ENCODE measurements at regions not wholly inside any gene's neighbourhood (a gene's known extent, or its start where the extent isn't known, plus 50 kb on each side); places are given as distances from the start of the nearest gene placed in this dataset.

GRCh38 chr4:14317351-14317750, 684.9 kb upstream of the CPEB2 start:
- TF ChIP-seq CTCF (IDR thresholded peaks at IDR 0.05; ENCODE audit: extremely low read depth, missing control alignments) = no peak
- no peak for DNase-seq (ENCODE audit: low spot score)

- no peak for DNase-seq (ENCODE audit: low spot score)
- no peak for TF ChIP-seq CTCF (IDR thresholded peaks at IDR 0.05; ENCODE audit: extremely low read depth, missing control alignments)
Observed at GRCh38 chr4:14318671-14319070, 683.6 kb upstream of the CPEB2 start.

- no peak for TF ChIP-seq CTCF (IDR thresholded peaks at IDR 0.05; ENCODE audit: extremely low read depth, missing control alignments)
Observed at GRCh38 chr4:14321723-14322122, 680.6 kb upstream of the CPEB2 start.

GRCh38 chr4:14323191-14323590, 679.1 kb upstream of the CPEB2 start:
- no peak for TF ChIP-seq CTCF (IDR thresholded peaks at IDR 0.05; ENCODE audit: extremely low read depth, missing control alignments)
- no peak for DNase-seq (ENCODE audit: low spot score)

More at GRCh38 chr4:14321723-14322122, 680.6 kb upstream of the CPEB2 start:
- DNase-seq (ENCODE audit: low spot score) = no peak

- no peak for TF ChIP-seq CTCF (IDR thresholded peaks at IDR 0.05; ENCODE audit: extremely low read depth, missing control alignments)
Observed at GRCh38 chr4:14329228-14329627, 673.1 kb upstream of the CPEB2 start.

GRCh38 chr4:14333616-14334015, 668.7 kb upstream of the CPEB2 start:
- TF ChIP-seq CTCF (IDR thresholded peaks at IDR 0.05; ENCODE audit: extremely low read depth, missing control alignments) = no peak
- no peak for DNase-seq (ENCODE audit: low spot score)

More at GRCh38 chr4:14329228-14329627, 673.1 kb upstream of the CPEB2 start:
- DNase-seq (ENCODE audit: low spot score) = no peak

GRCh38 chr4:14334166-14334565, 668.1 kb upstream of the CPEB2 start:
- no peak for DNase-seq (ENCODE audit: low spot score)

More at GRCh38 chr4:14334166-14334565, 668.1 kb upstream of the CPEB2 start:
- no peak for TF ChIP-seq CTCF (IDR thresholded peaks at IDR 0.05; ENCODE audit: extremely low read depth, missing control alignments)

Measured in GM20000 (cell line).